Bronchial epithelial cell (primary cell): ENCODE measurements at regions not wholly inside any gene's neighbourhood (a gene's known extent, or its start where the extent isn't known, plus 50 kb on each side); places are given as distances from the start of the nearest gene placed in this dataset.
A peak's percentile ranks its signal among the peaks of the same experiment; 100 is the strongest.
"Not testable (repeated sequence)": the region's sequence is repeated elsewhere in the genome, so short reads cannot be mapped to it uniquely, and the experiment has no call there.

Experiments
- DNase-seq: peaks from one replicate; pipeline ENCODE4 v3.0.0-alpha.2; 2010; ENCODE audit warnings: low read depth
- FAIRE-seq: peaks from 2 replicates; lab custom pipeline; 2011; peaks lifted over from hg19 to GRCh38; lab: Jason Lieb, UNC
- H3K27me3 ChIP-seq: 2 replicates; pipeline ENCODE4 v1.5.1; 2011; ENCODE audit warnings: low read length; ENCODE audit not compliant: control insufficient read depth, insufficient read depth
- H3K36me3 ChIP-seq: 2 replicates; pipeline ENCODE4 v1.5.1; 2011; ENCODE audit warnings: low read length; ENCODE audit not compliant: control insufficient read depth, insufficient read depth
- H3K4me3 ChIP-seq: 2 replicates; pipeline ENCODE4 v1.5.1; 2011; ENCODE audit warnings: mild to moderate bottlenecking, low read depth, low read length, control low read depth
- TF ChIP-seq, protein P1 (sequence below): IDR thresholded peaks from 2 replicates; pipeline ENCODE4 v1.5.1; 2011; ENCODE audit warnings: mild to moderate bottlenecking, moderate library complexity, low read length, control low read depth, inconsistent platforms; ENCODE audit not compliant: insufficient read depth, severe bottlenecking

- no peak for FAIRE-seq
- TF ChIP-seq, protein P1, sequence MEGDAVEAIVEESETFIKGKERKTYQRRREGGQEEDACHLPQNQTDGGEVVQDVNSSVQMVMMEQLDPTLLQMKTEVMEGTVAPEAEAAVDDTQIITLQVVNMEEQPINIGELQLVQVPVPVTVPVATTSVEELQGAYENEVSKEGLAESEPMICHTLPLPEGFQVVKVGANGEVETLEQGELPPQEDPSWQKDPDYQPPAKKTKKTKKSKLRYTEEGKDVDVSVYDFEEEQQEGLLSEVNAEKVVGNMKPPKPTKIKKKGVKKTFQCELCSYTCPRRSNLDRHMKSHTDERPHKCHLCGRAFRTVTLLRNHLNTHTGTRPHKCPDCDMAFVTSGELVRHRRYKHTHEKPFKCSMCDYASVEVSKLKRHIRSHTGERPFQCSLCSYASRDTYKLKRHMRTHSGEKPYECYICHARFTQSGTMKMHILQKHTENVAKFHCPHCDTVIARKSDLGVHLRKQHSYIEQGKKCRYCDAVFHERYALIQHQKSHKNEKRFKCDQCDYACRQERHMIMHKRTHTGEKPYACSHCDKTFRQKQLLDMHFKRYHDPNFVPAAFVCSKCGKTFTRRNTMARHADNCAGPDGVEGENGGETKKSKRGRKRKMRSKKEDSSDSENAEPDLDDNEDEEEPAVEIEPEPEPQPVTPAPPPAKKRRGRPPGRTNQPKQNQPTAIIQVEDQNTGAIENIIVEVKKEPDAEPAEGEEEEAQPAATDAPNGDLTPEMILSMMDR = no peak
- no peaks in the 10 kb centered on the region for H3K27me3 ChIP-seq
- H3K4me3 ChIP-seq = no peak overlapping the region
- H3K36me3 ChIP-seq = no peaks in the 10 kb centered on the region
- peak; percentile 2 for DNase-seq
These were observed 571.3 kb upstream of the CNTNAP5 start for GRCh38 chr2:123453772-123454171.

GRCh38 chr2:123455234-123455633 lies 569.9 kb upstream of the CNTNAP5 start:
- not testable (repeated sequence) for FAIRE-seq, H3K4me3 ChIP-seq, H3K27me3 ChIP-seq, DNase-seq, H3K36me3 ChIP-seq

DNA sequence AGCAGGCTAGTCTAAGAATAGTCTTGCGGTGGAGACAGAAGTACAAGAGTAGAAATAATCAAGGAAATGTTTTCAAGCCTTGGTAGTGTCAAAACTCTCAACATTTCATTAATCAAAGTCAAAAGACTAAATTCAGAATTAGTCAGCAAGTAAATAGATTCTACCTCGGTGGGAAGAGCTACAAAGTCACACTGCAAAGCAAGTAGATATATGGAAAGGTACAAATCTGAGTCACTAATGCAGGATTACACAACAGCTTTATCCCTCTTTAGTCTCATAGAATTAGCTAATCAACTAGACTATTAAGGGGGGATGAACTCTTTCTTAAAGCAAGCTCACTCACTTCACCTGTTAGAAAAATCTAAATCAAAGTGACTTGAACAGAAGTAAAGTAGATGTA lies 568.7 kb upstream of the CNTNAP5 start:
- H3K27me3 ChIP-seq = no peaks in the 10 kb centered on the region
- no peak overlapping the region for H3K4me3 ChIP-seq
- H3K36me3 ChIP-seq = no peaks in the 10 kb centered on the region
- TF ChIP-seq, protein P1 = no peak
- DNase-seq (peak; percentile 39), FAIRE-seq (no peak)

GRCh38 chr2:123463886-123464285 lies 561.2 kb upstream of the CNTNAP5 start:
- no peak for DNase-seq
- TF ChIP-seq, protein P1 = no peak
- Histone ChIP-seq H3K36me3 (no peaks in the 10 kb centered on the region), H3K4me3 (no peak overlapping the region), H3K27me3 (no peaks in the 10 kb centered on the region)
- FAIRE-seq = no peak

DNA sequence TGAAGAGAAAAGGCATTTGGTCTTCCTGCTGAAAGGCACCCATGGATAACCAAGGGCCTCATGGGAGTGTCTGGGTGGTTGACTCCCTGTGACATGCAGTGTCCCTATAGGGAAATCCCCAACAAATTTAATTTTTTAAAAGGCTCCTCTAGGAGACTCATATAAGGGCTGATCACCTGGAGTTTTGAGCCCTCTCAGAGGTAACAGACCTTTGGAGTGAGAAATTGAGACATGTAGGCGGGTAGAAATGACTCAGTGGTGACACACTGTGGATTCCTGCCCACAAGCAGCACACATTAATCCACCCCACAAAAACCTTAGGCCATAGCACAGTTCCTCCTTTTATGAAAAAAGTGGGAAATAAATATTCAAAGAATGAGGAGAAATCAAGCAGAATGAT lies 557.0 kb upstream of the CNTNAP5 start:
- H3K36me3 ChIP-seq = no peaks in the 10 kb centered on the region
- TF ChIP-seq, protein P1 = no peak
- no peaks in the 10 kb centered on the region for H3K27me3 ChIP-seq
- FAIRE-seq = no peak
- no peak overlapping the region for H3K4me3 ChIP-seq
- DNase-seq = peak; percentile 65

DNA sequence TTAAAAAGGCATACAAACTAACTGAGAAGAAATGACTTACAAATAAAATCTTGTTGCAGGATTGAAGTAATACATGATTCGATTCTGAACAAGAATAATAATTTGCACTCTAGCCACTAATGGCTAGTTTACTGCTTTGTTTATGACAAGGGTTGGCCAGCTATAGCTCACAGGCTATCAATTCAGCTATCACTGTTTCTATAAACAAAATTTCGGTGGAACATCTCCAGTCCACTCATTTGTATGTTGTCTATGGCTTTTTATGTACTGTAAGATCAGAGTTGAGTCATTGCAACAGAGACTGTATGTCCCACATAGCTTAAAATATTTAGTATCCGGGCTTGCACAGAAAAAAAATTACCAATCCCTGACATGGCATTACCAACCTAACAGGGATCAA lies 543.7 kb upstream of the CNTNAP5 start:
- DNase-seq = no peak
- no peaks in the 10 kb centered on the region for H3K36me3 ChIP-seq
- no peak overlapping the region for H3K4me3 ChIP-seq
- TF ChIP-seq, protein P1 = no peak
- no peaks in the 10 kb centered on the region for H3K27me3 ChIP-seq
- FAIRE-seq = no peak
